ENCODE measurements at regions not wholly inside any gene's neighbourhood (a gene's known extent, or its start where the extent isn't known, plus 50 kb on each side); places are given as distances from the start of the nearest gene placed in this dataset.

GRCh38 chr3:140768941-140769340 lies 91.1 kb downstream of the TRIM42 start:
- TF ChIP-seq POLR2A (IDR thresholded peaks at IDR 0.05; ENCODE audit: low read depth) (no peak), EP300 (IDR thresholded peaks at IDR 0.05) (no peak), CTCF (IDR thresholded peaks at IDR 0.05) (no peak)

All from esophagus muscularis mucosa (tissue), 4 donors.